DMS114 treated with DMSO at 0.1 percent for 48 hours (cell line): ENCODE measurements at regions not wholly inside any gene's neighbourhood (a gene's known extent, or its start where the extent isn't known, plus 50 kb on each side); places are given as distances from the start of the nearest gene placed in this dataset.
"Not testable (repeated sequence)": the region's sequence is repeated elsewhere in the genome, so short reads cannot be mapped to it uniquely, and the experiment has no call there.

Experiments used
- DNase-seq: peaks from one replicate; lab custom pipeline; 2025; ENCODE audit not compliant: unreplicated experiment; lab: John Stamatoyannopoulos, UW

GRCh38 chr6:163702736-163703135 lies 288.2 kb downstream of the QKI start:
- DNase-seq = no peak

GRCh38 chr6:163701762-163702161 lies 287.2 kb downstream of the QKI start:
- no peak for DNase-seq

GRCh38 chr6:163698086-163698485 lies 283.6 kb downstream of the QKI start:
- DNase-seq = no peak

GRCh38 chr6:163696311-163696710 lies 281.8 kb downstream of the QKI start:
- DNase-seq = not testable (repeated sequence)

GRCh38 chr6:163695414-163695864 lies 280.9 kb downstream of the QKI start:
- no peak for DNase-seq

- DNase-seq = no peak
Measured at GRCh38 chr6:163694988-163695398, 280.5 kb downstream of the QKI start.

GRCh38 chr6:163694072-163694471 lies 279.6 kb downstream of the QKI start:
- no peak for DNase-seq

GRCh38 chr6:163691049-163691448 lies 276.5 kb downstream of the QKI start:
- DNase-seq = no peak

GRCh38 chr6:163688739-163689362 lies 274.3 kb downstream of the QKI start:
- no peak for DNase-seq

GRCh38 chr6:163687075-163687474 lies 272.6 kb downstream of the QKI start:
- DNase-seq = no peak

- no peak for DNase-seq
Measured at GRCh38 chr6:163686301-163686700, 271.8 kb downstream of the QKI start.

- DNase-seq = no peak
Measured at GRCh38 chr6:163683105-163683622, 268.6 kb downstream of the QKI start.

- no peak for DNase-seq
Measured at GRCh38 chr6:163679753-163680152, 265.2 kb downstream of the QKI start.

- DNase-seq = no peak
Measured at GRCh38 chr6:163679012-163679660, 264.6 kb downstream of the QKI start.

- no peak for DNase-seq
Measured at GRCh38 chr6:163675611-163676010, 261.1 kb downstream of the QKI start.

GRCh38 chr6:163672710-163673109 lies 258.2 kb downstream of the QKI start:
- no peak for DNase-seq

GRCh38 chr6:163671791-163672190 lies 257.3 kb downstream of the QKI start:
- DNase-seq = no peak

GRCh38 chr6:163671355-163671754 lies 256.8 kb downstream of the QKI start:
- DNase-seq = no peak

- no peak for DNase-seq
Measured at GRCh38 chr6:163670336-163670735, 255.8 kb downstream of the QKI start.

GRCh38 chr6:163668061-163668426 lies 253.5 kb downstream of the QKI start:
- DNase-seq = no peak

- no peak for DNase-seq
Measured at GRCh38 chr6:163667372-163668060, 253.0 kb downstream of the QKI start.

- no peak for DNase-seq
Measured at GRCh38 chr6:163665464-163665863, 250.9 kb downstream of the QKI start.
